MM.1S (cell line): ENCODE measurements at regions not wholly inside any gene's neighbourhood (a gene's known extent, or its start where the extent isn't known, plus 50 kb on each side); places are given as distances from the start of the nearest gene placed in this dataset.

ENCODE experiments used
- DNase-seq: peaks from one replicate; pipeline ENCODE4 v3.0.0-alpha.2; 2015
- H2AFZ ChIP-seq: fragments of 300-600 bp; sonication (generic); 2 replicates; pipeline ENCODE4 v1.6.0; 2016; ENCODE audit warnings: antibody characterized with exemption, low read length
- H3F3A ChIP-seq: fragments of 300-600 bp; sonication (generic); 2 replicates; pipeline ENCODE4 v1.6.1; 2016; ENCODE audit warnings: mild to moderate bottlenecking, antibody characterized with exemption, low read length, moderate library complexity, mixed read lengths; ENCODE audit not compliant: insufficient read depth
- H3K27ac ChIP-seq: fragments of 300-600 bp; sonication (generic); 2 replicates; pipeline ENCODE4 v1.5.1; 2016; ENCODE audit warnings: mild to moderate bottlenecking, low read length
- H3K27me3 ChIP-seq: fragments of 300-600 bp; sonication (generic); replicated peaks from 2 replicates; pipeline ENCODE4 v1.6.0; 2016; ENCODE audit warnings: low read length; ENCODE audit not compliant: insufficient read depth
- H3K36me3 ChIP-seq: fragments of 300-600 bp; sonication (generic); replicated peaks from 2 replicates; pipeline ENCODE4 v1.6.1; 2016; ENCODE audit warnings: mild to moderate bottlenecking, low read length, mixed read lengths; ENCODE audit not compliant: insufficient read depth
- H3K4me1 ChIP-seq: fragments of 300-600 bp; sonication (generic); 2 replicates; pipeline ENCODE4 v1.6.1; 2016; ENCODE audit warnings: low read length, mixed read lengths
- H3K4me2 ChIP-seq: fragments of 300-600 bp; sonication (generic); 2 replicates; pipeline ENCODE4 v1.6.0; 2016; ENCODE audit warnings: low read depth, low read length
- H3K4me3 ChIP-seq: fragments of 300-600 bp; sonication (generic); 2 replicates; pipeline ENCODE4 v1.5.1; 2016; ENCODE audit warnings: low read length, mixed read lengths
- H3K79me2 ChIP-seq: fragments of 300-600 bp; sonication (generic); 2 replicates; pipeline ENCODE4 v1.6.1; 2016; ENCODE audit warnings: mixed run types, low read length, mixed read lengths
- H3K9ac ChIP-seq: fragments of 300-600 bp; sonication (generic); 2 replicates; pipeline ENCODE4 v1.6.1; 2016; ENCODE audit warnings: low read length, mixed read lengths
- H3K9me2 ChIP-seq: fragments of 300-600 bp; sonication (generic); replicated peaks from 2 replicates; pipeline ENCODE4 v1.6.1; 2016; ENCODE audit warnings: mild to moderate bottlenecking, low read length, mixed read lengths; ENCODE audit not compliant: insufficient read depth
- H3K9me3 ChIP-seq: fragments of 300-600 bp; sonication (generic); replicated peaks from 2 replicates; pipeline ENCODE4 v1.6.1; 2016; ENCODE audit warnings: mild to moderate bottlenecking, low read length, mixed read lengths; ENCODE audit not compliant: insufficient read depth
- H4K20me1 ChIP-seq: fragments of 300-600 bp; sonication (generic); 2 replicates; pipeline ENCODE4 v1.6.1; 2016; ENCODE audit warnings: mild to moderate bottlenecking, low read length, moderate library complexity, mixed read lengths; ENCODE audit not compliant: insufficient read depth
- EZH2 ChIP-seq: fragments of 300-600 bp; sonication (generic); optimal IDR thresholded peaks from 2 replicates; pipeline ENCODE3; 2017; ENCODE audit warnings: low read depth, mild to moderate bottlenecking, antibody characterized with exemption, low read length, mixed read lengths
- EZH2phosphoT487 ChIP-seq: fragments of 300-600 bp; sonication (generic); IDR thresholded peaks from 2 replicates; pipeline ENCODE4 v1.6.1; 2018; ENCODE audit warnings: antibody characterized with exemption, low read length
- TF ChIP-seq, protein P1 (sequence below): fragments of 300-600 bp; sonication (generic); IDR thresholded peaks from 2 replicates; pipeline ENCODE4 v1.5.1; 2016; ENCODE audit warnings: antibody characterized with exemption, low read length, mixed read lengths

DNA sequence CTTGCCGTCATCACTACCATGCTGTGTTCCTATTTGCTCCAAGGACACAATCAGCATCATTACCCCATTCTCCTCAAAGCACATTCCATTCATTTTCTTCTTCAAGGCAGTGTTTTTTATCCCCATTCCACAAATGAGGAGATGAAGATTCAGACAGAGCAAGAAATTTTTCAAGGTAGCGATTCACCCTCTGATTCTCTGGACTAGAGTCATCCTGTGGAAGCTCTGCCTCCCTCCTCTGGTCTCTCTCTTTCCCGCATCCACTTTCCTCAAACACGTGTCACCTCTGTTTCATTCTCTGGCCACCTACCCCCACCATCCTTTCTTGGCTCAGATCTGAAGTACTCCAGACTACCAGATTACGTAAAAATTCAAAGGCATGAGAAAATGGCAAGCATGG lies 297.9 kb downstream of the SOX11 start:
- Histone ChIP-seq H2AFZ (no peak overlapping the region), H3K9ac (no peak overlapping the region), H3K9me2 (no peaks in the 10 kb centered on the region), H3K27ac (no peak overlapping the region), H3K4me2 (no peak overlapping the region), H3K4me3 (no peak overlapping the region), H3K79me2 (no peaks in the 10 kb centered on the region), H3F3A (no peaks in the 10 kb centered on the region), H3K4me1 (no peaks in the 10 kb centered on the region), H3K36me3 (no peaks in the 10 kb centered on the region), H4K20me1 (no peaks in the 10 kb centered on the region), H3K27me3 (no peaks in the 10 kb centered on the region), H3K9me3 (no peaks in the 10 kb centered on the region)
- TF ChIP-seq, protein P1, sequence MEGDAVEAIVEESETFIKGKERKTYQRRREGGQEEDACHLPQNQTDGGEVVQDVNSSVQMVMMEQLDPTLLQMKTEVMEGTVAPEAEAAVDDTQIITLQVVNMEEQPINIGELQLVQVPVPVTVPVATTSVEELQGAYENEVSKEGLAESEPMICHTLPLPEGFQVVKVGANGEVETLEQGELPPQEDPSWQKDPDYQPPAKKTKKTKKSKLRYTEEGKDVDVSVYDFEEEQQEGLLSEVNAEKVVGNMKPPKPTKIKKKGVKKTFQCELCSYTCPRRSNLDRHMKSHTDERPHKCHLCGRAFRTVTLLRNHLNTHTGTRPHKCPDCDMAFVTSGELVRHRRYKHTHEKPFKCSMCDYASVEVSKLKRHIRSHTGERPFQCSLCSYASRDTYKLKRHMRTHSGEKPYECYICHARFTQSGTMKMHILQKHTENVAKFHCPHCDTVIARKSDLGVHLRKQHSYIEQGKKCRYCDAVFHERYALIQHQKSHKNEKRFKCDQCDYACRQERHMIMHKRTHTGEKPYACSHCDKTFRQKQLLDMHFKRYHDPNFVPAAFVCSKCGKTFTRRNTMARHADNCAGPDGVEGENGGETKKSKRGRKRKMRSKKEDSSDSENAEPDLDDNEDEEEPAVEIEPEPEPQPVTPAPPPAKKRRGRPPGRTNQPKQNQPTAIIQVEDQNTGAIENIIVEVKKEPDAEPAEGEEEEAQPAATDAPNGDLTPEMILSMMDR: no peak
- TF ChIP-seq EZH2phosphoT487 (no peak), EZH2 (no peak)
- DNase-seq: no peak

DNA sequence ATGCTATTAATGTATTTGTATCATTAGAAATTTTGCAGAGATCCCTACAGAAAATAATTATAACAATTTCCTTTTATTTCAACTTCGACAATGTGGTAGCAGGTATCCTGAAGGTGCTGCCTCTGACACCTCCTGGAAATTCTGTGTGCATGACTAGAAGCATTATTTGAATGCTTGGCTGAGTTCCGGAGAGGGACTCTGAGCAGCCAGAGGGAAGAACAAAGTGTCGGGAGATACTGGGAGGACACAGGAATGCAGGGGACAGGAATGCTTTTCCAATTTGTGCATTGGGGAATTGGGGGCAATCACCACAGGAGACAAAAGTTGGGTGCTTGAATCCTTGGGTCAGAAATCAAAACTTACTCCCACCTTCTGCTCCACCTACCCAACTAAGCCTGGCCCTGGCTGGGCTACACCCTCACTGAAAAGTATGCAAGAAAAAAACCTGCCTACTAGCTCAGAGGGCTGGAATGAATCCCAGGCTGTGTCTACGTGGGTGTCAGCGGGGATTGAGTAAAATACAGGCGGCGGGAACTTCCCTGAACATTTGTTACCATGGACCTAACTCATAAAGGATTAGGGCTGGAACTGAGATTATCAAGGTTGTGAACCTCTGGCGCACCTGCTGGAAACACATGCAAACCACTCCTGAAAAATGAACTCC lies 299.3 kb downstream of the SOX11 start:
- no peaks in the 10 kb centered on the region for H3K36me3 ChIP-seq
- no peaks in the 10 kb centered on the region for H4K20me1 ChIP-seq
- H3K27ac ChIP-seq: no peak overlapping the region
- no peak overlapping the region for H3K9ac ChIP-seq
- no peaks in the 10 kb centered on the region for H3K9me3 ChIP-seq
- no peak overlapping the region for H3K4me3 ChIP-seq
- H3F3A ChIP-seq: no peaks in the 10 kb centered on the region
- H3K27me3 ChIP-seq: no peaks in the 10 kb centered on the region
- DNase-seq: no peak
- no peaks in the 10 kb centered on the region for H3K79me2 ChIP-seq
- no peak overlapping the region for H2AFZ ChIP-seq
- no peaks in the 10 kb centered on the region for H3K9me2 ChIP-seq
- no peaks in the 10 kb centered on the region for H3K4me1 ChIP-seq
- no peak for TF ChIP-seq EZH2phosphoT487
- no peak for TF ChIP-seq EZH2
- TF ChIP-seq, protein P1: no peak
- no peak overlapping the region for H3K4me2 ChIP-seq

GRCh38 chr2:5995832-5996231 lies 303.6 kb downstream of the SOX11 start:
- H3K9me2 ChIP-seq: no peaks in the 10 kb centered on the region
- H3K27ac ChIP-seq: no peak overlapping the region
- no peaks in the 10 kb centered on the region for H3K27me3 ChIP-seq
- no peak overlapping the region for H3K9ac ChIP-seq
- no peak overlapping the region for H2AFZ ChIP-seq
- H3K79me2 ChIP-seq: no peaks in the 10 kb centered on the region
- H3K4me2 ChIP-seq: no peak overlapping the region
- H4K20me1 ChIP-seq: no peaks in the 10 kb centered on the region
- H3F3A ChIP-seq: no peaks in the 10 kb centered on the region
- H3K4me3 ChIP-seq: no peak overlapping the region
- H3K4me1 ChIP-seq: no peaks in the 10 kb centered on the region
- no peaks in the 10 kb centered on the region for H3K36me3 ChIP-seq
- no peaks in the 10 kb centered on the region for H3K9me3 ChIP-seq
- TF ChIP-seq EZH2phosphoT487: no peak
- TF ChIP-seq EZH2: no peak
- TF ChIP-seq, protein P1: no peak
- DNase-seq: no peak
